ENCODE measurements at regions not wholly inside any gene's neighbourhood (a gene's known extent, or its start where the extent isn't known, plus 50 kb on each side); places are given as distances from the start of the nearest gene placed in this dataset.

DNA sequence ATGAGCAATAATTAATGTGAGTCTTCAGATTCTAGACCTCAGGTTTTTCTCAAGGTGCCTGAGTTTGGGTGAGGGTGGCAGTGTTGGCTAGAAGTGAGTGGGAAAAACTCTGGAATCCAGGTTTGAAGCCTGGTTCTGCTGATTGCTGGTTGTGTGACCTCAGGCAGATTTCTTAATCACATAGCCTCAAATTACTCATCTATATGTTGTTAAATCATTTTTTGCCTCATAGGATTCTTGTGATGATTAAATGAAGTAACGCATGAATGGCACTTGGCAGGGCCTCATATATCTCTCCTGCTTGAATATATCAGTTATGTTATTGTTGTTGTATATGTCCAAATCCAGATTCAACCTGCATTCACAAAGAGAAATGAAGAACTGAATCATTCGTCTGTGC is 60.5 kb downstream of the NR2F2 start:
- H3K79me2 ChIP-seq (ENCODE audit: insufficient read depth, low read length), result no peaks in the 10 kb centered on the region

DNA sequence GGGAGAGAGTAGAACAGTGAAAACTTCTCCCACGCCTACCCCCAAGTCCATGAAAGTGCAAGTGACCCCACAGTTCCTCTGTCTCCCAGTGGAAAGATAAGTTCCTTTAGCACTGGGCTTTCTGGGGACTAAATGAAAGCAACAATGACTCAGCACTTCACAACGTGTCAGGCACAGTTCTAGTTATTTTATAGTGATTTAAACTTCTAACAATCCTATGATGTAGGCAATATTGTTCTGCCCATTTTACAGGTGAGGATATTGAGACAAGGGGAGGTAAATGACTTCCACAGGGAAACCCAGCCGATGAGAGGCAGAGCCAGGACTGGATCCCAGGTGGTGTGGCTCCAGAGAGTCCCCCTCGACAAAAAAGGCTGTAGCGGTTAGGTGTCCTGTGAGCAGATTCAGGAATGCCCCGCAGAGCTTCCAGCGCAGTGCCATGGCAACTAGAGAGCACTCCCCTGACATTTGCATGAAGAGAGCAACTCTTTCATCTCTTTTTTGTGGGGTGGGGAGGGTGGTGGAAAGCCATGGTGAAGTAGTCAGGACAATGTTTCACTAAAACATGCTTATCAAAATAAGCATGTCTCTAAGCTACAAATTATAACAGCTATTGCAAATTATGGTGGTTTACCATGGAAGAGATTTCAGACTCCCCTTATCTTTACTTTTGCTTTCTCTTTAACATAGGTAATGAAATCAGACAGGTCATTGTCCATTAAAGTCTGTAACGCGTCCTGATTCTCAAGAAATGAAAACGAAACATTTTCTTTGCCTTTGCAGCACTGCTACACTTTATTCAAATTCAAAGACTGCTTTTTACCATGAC is 62.1 kb downstream of the NR2F2 start:
- H2AFZ ChIP-seq (ENCODE audit: low read depth, low read length), result no peak overlapping the region
- ATAC-seq (ENCODE audit: insufficient read depth, low read depth) (no peak), DNase-seq (no peak)
- H3K4me3 ChIP-seq (ENCODE audit: low read depth in 1 of 2, low read length in 2 of 2), result no peak overlapping the region
- H3K4me1 ChIP-seq (ENCODE audit: insufficient read depth, low read length), result no peaks in the 10 kb centered on the region
- H3K27ac ChIP-seq (ENCODE audit: low read length), result no peak overlapping the region
- TF ChIP-seq EZH2 (IDR thresholded peaks at IDR 0.05; ENCODE audit: borderline replicate concordance, low read depth, low read length, severe bottlenecking) (no peak), CTCF (IDR thresholded peaks at IDR 0.05; ENCODE audit: borderline replicate concordance, extremely low read depth, low read length, poor library complexity, severe bottlenecking) (no peak)
- H3K4me2 ChIP-seq (ENCODE audit: insufficient read depth, low read length), result no peak overlapping the region
- no peaks in the 10 kb centered on the region for H3K36me3 ChIP-seq (ENCODE audit: insufficient read depth, low read length)
- H4K20me1 ChIP-seq (ENCODE audit: insufficient read depth, low read length), result no peaks in the 10 kb centered on the region
- H3K79me2 ChIP-seq (ENCODE audit: insufficient read depth, low read length), result no peaks in the 10 kb centered on the region
- no peaks in the 10 kb centered on the region for H3K27me3 ChIP-seq (ENCODE audit: insufficient read depth, low read length, poor library complexity)
- no peak overlapping the region for H3K9ac ChIP-seq (ENCODE audit: low read depth, low read length)
- H3K9me3 ChIP-seq (ENCODE audit: insufficient read depth, low read length, severe bottlenecking), result no peaks in the 10 kb centered on the region

More for the DNA sequence above, 60.5 kb downstream of the NR2F2 start:
- H2AFZ ChIP-seq (ENCODE audit: low read depth, low read length), result no peak overlapping the region
- no peak overlapping the region for H3K9ac ChIP-seq (ENCODE audit: low read depth, low read length)
- DNase-seq (no peak), ATAC-seq (ENCODE audit: insufficient read depth, low read depth) (no peak)
- no peak overlapping the region for H3K4me3 ChIP-seq (ENCODE audit: low read depth in 1 of 2, low read length in 2 of 2)
- no peaks in the 10 kb centered on the region for H3K9me3 ChIP-seq (ENCODE audit: insufficient read depth, low read length, severe bottlenecking)
- H4K20me1 ChIP-seq (ENCODE audit: insufficient read depth, low read length), result no peaks in the 10 kb centered on the region
- H3K27ac ChIP-seq (ENCODE audit: low read length), result no peak overlapping the region
- H3K27me3 ChIP-seq (ENCODE audit: insufficient read depth, low read length, poor library complexity), result no peaks in the 10 kb centered on the region
- TF ChIP-seq CTCF (IDR thresholded peaks at IDR 0.05; ENCODE audit: borderline replicate concordance, extremely low read depth, low read length, poor library complexity, severe bottlenecking) (no peak), EZH2 (IDR thresholded peaks at IDR 0.05; ENCODE audit: borderline replicate concordance, low read depth, low read length, severe bottlenecking) (no peak)
- H3K4me1 ChIP-seq (ENCODE audit: insufficient read depth, low read length), result no peaks in the 10 kb centered on the region
- H3K4me2 ChIP-seq (ENCODE audit: insufficient read depth, low read length), result no peak overlapping the region
- no peaks in the 10 kb centered on the region for H3K36me3 ChIP-seq (ENCODE audit: insufficient read depth, low read length)

DNA sequence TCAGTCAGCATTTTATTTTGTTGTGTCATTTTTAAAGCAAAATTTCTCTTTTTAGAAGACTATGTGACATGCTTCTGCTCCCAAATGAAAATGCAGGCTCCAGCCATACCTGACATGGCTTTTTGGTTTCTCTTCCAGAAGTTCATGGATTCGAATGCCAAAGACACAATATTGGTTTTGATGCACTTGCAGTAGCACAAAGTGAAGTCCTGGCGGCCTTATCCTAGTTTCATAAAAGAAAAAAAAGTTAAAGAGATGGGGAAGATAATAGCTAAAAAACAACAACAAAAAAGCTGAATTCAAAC is 62.7 kb downstream of the NR2F2 start:
- no peak overlapping the region for H3K27ac ChIP-seq (ENCODE audit: low read length)
- no peaks in the 10 kb centered on the region for H3K79me2 ChIP-seq (ENCODE audit: insufficient read depth, low read length)
- H3K4me3 ChIP-seq (ENCODE audit: low read depth in 1 of 2, low read length in 2 of 2), result no peak overlapping the region
- H3K9ac ChIP-seq (ENCODE audit: low read depth, low read length), result no peak overlapping the region
- H3K4me2 ChIP-seq (ENCODE audit: insufficient read depth, low read length), result no peak overlapping the region
- H3K9me3 ChIP-seq (ENCODE audit: insufficient read depth, low read length, severe bottlenecking), result no peaks in the 10 kb centered on the region
- no peaks in the 10 kb centered on the region for H3K4me1 ChIP-seq (ENCODE audit: insufficient read depth, low read length)
- H3K36me3 ChIP-seq (ENCODE audit: insufficient read depth, low read length), result no peaks in the 10 kb centered on the region
- H2AFZ ChIP-seq (ENCODE audit: low read depth, low read length), result no peak overlapping the region
- H4K20me1 ChIP-seq (ENCODE audit: insufficient read depth, low read length), result no peaks in the 10 kb centered on the region
- ATAC-seq (ENCODE audit: insufficient read depth, low read depth) (no peak), DNase-seq (no peak)
- no peaks in the 10 kb centered on the region for H3K27me3 ChIP-seq (ENCODE audit: insufficient read depth, low read length, poor library complexity)
- TF ChIP-seq EZH2 (IDR thresholded peaks at IDR 0.05; ENCODE audit: borderline replicate concordance, low read depth, low read length, severe bottlenecking), result no peak
- no peak for TF ChIP-seq CTCF (IDR thresholded peaks at IDR 0.05; ENCODE audit: borderline replicate concordance, extremely low read depth, low read length, poor library complexity, severe bottlenecking)
